AG09309 (cell line): ENCODE measurements at regions not wholly inside any gene's neighbourhood (a gene's known extent, or its start where the extent isn't known, plus 50 kb on each side); places are given as distances from the start of the nearest gene placed in this dataset.
"Not testable (repeated sequence)": the region's sequence is repeated elsewhere in the genome, so short reads cannot be mapped to it uniquely, and the experiment has no call there.

Experiments
- DNase-seq: peaks from one replicate; pipeline ENCODE4 v3.0.0-alpha.2; 2010; ENCODE audit warnings: low read depth
- H3K4me3 ChIP-seq: 2 replicates; pipeline ENCODE4 v1.5.1; 2011; ENCODE audit warnings: mild to moderate bottlenecking, low read depth, low read length, moderate library complexity; ENCODE audit not compliant: control insufficient read depth
- TF ChIP-seq, protein P1 (sequence below): IDR thresholded peaks from 2 replicates; pipeline ENCODE4 v1.5.1; 2011; ENCODE audit warnings: mild to moderate bottlenecking, low read depth, low read length, inconsistent platforms; ENCODE audit not compliant: insufficient read depth, control insufficient read depth; ENCODE audit errors: missing control alignments

- no peak for DNase-seq
- H3K4me3 ChIP-seq = no peak overlapping the region
- TF ChIP-seq, protein P1, sequence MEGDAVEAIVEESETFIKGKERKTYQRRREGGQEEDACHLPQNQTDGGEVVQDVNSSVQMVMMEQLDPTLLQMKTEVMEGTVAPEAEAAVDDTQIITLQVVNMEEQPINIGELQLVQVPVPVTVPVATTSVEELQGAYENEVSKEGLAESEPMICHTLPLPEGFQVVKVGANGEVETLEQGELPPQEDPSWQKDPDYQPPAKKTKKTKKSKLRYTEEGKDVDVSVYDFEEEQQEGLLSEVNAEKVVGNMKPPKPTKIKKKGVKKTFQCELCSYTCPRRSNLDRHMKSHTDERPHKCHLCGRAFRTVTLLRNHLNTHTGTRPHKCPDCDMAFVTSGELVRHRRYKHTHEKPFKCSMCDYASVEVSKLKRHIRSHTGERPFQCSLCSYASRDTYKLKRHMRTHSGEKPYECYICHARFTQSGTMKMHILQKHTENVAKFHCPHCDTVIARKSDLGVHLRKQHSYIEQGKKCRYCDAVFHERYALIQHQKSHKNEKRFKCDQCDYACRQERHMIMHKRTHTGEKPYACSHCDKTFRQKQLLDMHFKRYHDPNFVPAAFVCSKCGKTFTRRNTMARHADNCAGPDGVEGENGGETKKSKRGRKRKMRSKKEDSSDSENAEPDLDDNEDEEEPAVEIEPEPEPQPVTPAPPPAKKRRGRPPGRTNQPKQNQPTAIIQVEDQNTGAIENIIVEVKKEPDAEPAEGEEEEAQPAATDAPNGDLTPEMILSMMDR = no peak
These were observed 154.4 kb downstream of the CDRT15L2 start for GRCh38 chr17:20733923-20734322.

GRCh38 chr17:20735796-20736195 is 156.3 kb downstream of the CDRT15L2 start:
- no peak for DNase-seq
- TF ChIP-seq, protein P1 = no peak
- H3K4me3 ChIP-seq = no peak overlapping the region

DNA sequence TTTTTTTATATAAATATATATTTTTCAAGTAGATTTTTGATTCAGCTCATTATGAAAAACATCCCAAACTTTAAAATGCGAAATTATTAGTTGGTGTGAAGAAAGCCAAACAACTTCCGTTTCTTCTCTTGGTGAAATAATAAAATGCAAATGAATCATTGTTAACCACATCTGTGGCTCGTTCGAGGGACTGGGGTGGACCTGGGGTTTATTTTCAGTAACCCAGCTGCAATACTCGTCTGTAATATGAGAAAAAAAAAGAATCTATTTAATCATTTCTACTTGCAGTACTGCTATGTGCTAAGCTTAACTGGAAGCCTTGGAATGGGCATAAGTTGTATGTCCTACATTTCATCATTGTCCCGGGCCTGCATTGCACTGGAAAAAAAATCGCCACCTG is 158.1 kb downstream of the CDRT15L2 start:
- DNase-seq = not testable (repeated sequence)

GRCh38 chr17:20771104-20771503 is 191.6 kb downstream of the CDRT15L2 start:
- no peak overlapping the region for H3K4me3 ChIP-seq
- DNase-seq = no peak
- TF ChIP-seq, protein P1 = no peak

More for the DNA sequence above, 158.1 kb downstream of the CDRT15L2 start:
- not testable (repeated sequence) for H3K4me3 ChIP-seq

GRCh38 chr17:20774472-20775135 is 195.1 kb downstream of the CDRT15L2 start:
- TF ChIP-seq, protein P1 = no peak
- DNase-seq = peak; percentile 1
- H3K4me3 ChIP-seq = no peak overlapping the region

DNA sequence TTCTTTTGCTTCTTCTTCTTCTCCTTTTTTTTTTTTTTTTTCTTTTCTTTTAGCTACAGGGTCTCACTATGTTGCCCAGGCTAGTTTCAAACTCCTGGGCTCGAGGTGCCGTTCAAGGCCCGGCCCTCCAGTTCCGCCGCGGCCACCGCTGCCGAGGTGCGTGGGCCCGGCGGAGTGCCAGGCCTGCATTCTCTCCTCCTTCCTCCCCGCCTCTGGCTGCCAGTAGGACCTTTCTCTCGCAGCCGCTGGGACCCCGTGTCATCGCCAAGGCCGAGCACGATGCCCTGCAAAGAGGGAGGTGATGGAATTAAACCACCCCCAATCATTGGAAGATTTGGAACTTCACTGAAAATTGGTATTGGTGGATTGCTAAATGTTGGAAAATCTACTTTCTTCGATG is 195.8 kb downstream of the CDRT15L2 start:
- no peak overlapping the region for H3K4me3 ChIP-seq
- TF ChIP-seq, protein P1 = no peak
- no peak for DNase-seq

- no peak overlapping the region for H3K4me3 ChIP-seq
- DNase-seq = no peak
- TF ChIP-seq, protein P1 = no peak
These were observed 200.0 kb downstream of the CDRT15L2 start for GRCh38 chr17:20779521-20779920.
